ENCODE measurements at regions not wholly inside any gene's neighbourhood (a gene's known extent, or its start where the extent isn't known, plus 50 kb on each side); places are given as distances from the start of the nearest gene placed in this dataset.
"Not testable (repeated sequence)": the region's sequence is repeated elsewhere in the genome, so short reads cannot be mapped to it uniquely, and the experiment has no call there.

DNA sequence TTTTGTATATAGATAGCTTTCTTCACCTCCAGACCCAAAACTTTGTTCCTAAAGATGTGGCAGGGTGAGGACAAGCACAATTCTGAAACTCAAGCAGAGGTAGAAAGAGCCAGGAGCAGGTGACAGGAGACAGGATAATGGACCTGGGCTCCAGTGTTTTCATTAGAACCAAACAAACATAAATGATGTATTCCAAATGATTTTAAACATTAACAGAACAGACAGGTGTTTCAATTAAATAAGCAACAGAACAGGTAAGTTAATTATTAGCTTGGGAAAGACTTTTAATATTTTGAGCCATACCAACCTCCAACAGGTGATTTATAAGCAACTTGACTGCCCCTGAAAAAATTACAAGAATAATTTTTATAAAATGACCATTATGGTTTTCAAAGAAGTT lies 459.4 kb upstream of the LCORL start:
- DNase-seq, result no peak

DNA sequence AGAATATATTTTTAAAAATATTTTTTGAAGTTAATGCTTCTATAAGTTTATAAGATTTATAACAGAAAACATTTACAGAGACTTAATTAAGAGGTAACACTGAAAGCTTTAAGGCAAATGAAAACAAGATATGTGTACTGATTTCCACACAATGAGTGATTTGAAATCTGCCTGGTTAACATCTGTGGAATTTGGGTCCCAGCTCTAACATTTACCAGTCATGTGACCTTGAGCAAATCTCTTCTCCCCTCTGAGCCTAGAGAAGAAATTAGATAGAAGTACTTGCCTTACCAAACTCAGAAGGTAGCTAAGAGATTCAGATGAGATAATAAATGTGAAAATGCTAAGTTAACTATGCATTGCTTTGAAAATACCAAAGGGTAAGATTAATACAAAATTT lies 458.8 kb upstream of the LCORL start:
- DNase-seq, result no peak

DNA sequence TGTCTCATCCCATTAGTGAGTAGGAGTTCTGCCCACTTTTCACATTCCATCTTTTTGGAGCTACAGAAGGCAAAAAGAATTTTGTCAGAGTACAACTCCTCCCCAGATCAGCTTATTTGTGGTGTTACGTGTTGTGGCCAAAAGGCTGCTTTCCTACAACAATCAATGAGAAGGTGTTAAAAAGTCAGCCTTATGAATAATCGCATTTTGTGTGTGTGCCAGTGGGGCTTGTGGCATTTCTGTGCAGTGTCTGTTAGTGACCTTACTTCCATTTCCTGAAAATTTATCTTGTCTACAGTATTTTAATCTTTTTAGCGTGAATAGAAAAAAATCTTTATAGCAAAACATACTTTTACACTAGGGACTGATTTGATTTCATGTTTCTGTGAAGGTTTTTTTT lies 458.3 kb upstream of the LCORL start:
- no peak for DNase-seq

DNA sequence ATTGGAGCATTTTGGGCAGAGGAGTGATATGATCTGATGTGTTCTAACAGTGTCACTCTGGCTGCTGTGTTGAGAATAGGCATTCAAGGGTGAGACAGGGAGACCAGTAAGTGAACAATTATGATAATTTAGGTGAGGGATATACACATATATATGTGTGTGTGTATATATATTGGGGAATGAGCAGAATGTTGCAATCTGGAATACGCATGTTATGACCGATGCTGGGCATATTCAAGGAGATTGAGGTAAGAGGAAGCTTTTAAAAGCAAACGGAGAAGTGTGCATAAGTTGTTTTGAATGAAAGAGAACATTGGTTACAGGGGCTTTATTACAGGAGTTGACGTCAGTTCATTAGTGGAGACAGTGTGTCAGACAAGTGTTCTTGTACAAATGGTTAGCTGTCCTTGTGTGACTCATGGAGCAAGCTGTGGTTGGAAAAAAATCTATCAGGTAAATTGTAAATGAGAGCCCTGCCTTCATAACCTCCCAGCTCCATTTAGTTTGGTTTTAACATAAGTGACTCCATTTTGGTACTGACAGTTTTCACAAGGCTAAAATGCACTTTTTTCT lies 442.5 kb upstream of the LCORL start:
- no peak for DNase-seq

DNA sequence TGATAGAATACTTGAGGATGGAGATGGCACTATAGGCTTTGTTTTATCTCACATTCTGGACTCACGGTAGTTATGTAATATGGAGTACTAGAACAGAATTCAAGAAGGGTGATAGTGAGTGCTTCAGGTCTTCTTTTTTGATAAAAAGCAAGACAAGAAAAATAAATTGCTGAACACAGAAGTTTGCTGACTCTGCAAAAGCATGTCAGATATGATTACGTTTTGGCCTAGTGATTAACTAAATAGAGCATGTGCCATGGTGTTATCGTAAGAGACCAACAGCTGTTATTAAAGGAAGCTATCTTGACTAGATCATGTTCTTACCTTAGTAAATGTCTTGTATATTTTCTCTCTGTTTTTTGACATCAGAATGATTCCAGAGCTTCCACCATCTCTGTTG lies 436.9 kb upstream of the LCORL start:
- no peak for DNase-seq

DNA sequence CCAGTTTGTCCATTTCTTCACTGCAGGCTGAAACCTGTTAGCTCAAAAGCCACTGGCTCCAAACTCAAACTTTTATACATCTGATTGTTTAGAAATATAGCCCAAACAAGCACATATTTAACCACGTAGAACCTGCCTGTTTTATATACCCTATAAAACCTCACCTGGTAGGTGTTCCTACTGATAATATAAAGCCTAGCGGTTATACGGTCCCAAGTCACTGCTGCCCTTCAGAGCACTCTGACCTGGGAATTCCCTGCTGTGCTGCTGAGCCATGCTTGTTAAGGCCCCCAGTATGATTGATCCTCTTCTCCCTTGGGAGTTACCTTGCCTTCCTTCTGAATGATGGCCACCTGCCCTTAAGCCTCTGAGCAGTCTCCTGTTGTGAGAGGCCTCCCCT lies 432.8 kb upstream of the LCORL start:
- no peak for DNase-seq

DNA sequence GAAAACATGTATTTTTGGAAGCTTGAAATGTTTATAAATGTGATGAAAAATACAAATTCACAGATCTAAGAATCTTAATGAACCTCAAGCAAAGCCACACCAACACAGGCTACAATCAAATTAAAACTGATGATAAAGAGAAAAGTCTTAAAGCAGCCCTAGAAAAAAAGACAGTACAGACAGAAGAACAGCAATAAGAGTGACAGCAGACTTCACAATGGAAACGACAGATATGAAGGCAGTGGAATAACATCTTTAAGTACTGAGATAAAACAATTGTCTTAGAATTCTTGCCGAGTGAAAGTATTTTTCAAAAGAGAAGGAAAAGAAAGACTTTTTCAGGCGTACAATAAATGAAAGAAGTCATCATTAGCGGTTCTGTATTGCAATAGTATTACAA lies 423.6 kb upstream of the LCORL start:
- DNase-seq, result no peak

DNA sequence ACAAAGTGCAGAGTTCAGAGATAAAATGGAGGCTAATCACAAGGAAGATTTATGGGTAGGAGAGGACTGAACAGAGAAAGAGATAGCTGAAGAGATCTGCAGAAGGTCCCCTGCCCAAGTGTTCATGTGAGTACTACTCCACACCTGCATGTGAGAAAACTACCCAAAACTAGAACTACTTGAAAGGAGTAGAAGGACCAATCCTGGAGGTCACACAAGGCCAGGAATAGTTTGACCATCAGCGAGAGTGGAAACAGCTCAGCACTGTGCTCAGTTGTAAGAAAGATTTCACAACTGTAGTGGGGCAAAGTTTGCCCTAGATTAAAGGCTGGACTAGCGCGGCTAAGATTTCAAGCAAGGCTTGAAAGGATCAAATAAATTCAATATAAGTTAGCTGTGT lies 422.7 kb upstream of the LCORL start:
- DNase-seq, result no peak

DNA sequence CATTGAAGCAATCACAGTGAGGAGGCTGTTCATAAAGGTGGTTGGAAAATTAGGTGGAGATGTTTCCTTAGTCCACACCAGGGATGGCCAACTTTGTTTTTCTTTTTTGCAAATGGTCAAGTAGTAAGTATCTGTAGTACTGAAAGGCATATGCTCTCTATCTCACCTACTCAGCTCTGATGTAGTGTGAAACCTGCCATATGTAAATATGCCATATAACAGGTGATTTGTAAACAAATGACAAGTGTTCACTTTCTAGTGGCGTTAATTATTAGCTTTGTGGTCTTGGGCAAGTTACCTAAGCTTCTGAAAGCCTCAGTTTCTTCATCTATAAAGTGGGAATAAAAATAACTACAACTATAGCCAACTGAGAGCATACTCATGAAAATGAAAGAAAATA lies 421.4 kb upstream of the LCORL start:
- DNase-seq, result no peak

DNA sequence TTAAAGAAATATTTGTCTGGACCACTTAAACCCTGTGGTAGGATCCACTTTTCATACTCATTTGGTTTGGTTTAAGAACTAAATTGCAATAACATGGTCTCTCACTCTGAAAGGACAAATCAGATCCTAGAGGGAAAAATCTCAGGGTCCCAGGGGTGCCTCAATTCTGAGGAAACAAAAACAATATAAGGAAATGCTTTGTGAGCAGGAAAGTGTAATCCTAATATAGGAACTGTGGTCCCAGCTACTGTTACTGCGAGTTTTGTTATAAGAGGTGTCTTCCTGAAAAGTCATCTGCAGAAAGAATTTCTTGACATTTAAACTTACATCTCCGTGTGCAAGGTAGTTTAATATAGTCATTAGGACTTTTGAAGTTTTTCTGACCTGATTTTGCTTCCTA lies 420.1 kb upstream of the LCORL start:
- no peak for DNase-seq

DNA sequence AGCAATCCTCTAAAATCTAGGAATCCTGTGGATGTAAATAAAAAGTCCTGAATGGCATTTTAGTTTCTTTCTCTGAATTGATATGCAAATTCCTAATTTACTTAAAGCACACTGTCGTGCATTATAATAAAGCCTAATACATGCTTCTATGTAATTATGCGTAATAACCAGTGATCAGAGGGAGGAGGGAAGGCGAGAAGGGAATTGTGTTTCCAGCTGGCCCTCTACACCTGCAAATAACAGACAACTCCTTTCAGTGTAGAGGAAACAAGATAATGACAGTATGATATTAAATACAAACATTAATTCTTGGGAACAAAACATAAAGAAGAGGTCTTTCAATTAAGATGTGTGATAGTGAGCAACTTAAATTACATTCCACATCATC lies 419.6 kb upstream of the LCORL start:
- DNase-seq, result no peak

DNA sequence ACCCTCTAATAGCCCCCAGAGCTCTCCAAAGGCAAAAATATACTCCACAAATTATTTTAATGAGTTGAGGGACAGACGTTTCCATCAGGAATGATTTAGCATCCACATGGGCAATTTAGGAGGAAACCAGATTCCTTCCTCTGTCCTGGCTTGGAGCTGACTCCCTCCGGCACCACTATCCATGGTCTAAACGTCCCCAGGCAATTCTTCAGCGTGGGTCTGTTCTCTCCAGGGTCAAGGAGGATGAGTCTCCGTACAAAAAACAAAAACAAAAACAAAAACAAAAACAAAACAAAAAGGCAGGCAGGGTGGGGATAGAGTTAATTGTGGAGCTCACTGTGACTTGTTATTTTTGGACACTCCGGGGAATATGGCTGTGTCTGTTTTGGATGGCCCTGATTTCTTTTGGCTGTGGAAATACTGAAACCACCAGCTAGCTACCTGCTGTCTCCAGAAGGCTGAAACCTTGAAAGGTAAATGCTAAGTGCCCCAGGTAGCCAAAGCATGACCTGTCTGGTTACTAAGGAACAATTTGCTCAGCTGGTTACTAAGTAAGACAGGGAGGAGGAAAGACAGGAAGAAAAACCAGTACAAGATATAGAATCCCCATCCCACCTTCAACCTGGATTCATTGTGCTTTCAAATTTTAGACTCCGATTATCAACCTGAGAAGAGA lies 419.1 kb upstream of the LCORL start:
- DNase-seq, result no peak

DNA sequence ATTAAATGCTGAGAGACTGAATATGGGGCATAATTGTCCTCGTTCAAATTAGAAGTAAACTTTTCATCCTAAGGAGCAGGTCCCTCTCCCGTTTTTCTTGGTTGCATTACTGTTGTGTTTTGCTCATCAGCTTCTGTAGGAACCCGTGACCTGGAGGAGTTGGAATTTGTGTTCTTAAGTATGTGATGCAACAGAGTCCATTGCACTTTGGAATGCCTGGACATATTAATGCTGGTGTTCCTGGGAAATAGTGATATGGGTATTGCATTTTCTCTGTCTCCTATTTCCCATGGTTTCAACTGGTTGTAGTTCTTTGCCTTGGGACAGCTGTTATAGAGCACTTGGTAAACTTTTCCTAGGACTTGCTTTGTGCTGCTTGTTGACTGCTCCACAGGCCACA lies 417.8 kb upstream of the LCORL start:
- DNase-seq, result no peak

DNA sequence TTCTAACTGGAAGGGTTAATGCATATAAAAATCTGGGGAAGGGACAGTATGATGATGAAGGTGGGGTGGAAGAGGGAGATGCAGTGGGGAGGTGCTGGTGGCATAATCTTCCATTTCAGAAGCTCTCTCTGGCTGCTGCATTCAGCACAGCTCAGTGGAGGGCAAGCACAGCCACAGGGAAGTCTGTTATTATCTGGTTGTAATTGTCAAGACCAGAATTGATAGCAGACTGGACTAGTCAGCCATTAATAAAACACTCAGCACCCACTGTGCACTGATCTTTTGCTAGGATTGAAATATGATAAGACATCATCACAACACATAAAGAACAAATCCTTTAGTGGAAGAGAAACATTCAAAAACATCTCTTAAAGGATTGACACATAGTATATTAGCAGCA lies 414.2 kb upstream of the LCORL start:
- no peak for DNase-seq

DNA sequence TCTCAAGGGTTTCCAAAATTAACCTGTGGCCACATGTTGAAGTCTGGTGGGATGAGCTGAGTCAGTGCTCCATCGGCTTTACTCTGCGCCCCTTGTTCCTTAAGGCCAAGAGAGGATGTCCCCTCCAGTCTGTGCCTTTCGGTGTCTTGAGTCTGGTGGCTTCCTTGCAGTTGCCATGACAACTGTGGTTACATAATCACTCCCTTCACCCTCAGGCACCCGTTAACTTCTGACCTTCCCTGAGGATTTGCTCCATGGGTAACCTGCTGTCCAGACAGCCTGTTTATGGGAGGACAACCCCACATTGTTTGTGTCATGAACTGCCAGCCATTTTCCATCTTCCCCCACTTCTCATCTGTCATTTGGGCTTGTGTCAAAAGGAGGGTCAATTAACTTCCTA lies 401.1 kb upstream of the LCORL start:
- DNase-seq, result no peak

DNA sequence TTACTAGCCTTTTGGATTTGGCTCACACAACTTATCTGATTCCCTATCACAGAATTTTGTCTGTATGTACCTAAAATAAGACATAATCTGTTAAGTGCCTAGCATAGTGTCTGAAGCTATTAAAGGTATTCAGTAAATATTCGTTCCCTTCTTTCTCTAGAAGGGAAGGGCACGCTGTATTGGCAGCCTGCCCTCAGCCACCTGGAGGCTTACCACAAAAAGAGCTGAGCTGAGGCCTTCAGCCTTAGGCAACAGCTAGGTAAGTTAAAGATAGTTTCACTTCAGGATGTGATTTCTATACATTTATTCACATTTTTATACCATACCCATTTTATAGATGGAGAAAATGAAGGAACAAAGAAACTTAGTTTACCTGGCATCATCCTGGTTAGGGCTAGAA lies 400.0 kb upstream of the LCORL start:
- no peak for DNase-seq

DNA sequence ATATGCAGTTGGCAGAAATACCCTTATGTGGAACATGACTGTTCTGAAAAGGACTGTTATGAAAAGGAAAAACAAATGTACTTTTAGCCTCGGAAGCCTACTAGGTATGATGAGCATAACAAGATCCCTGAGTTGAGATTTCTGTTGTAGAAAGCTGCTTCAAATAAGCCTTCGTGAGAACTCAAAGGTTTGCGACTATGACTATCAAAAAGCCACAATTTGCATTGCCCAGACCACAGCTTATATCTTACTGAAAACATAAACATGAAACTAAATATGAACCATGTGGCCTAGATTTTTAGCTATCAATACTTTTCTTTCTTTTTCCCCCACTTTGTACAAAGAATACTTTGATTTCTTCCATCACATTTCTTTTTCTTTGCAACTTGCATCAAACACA lies 398.2 kb upstream of the LCORL start:
- DNase-seq, result no peak

DNA sequence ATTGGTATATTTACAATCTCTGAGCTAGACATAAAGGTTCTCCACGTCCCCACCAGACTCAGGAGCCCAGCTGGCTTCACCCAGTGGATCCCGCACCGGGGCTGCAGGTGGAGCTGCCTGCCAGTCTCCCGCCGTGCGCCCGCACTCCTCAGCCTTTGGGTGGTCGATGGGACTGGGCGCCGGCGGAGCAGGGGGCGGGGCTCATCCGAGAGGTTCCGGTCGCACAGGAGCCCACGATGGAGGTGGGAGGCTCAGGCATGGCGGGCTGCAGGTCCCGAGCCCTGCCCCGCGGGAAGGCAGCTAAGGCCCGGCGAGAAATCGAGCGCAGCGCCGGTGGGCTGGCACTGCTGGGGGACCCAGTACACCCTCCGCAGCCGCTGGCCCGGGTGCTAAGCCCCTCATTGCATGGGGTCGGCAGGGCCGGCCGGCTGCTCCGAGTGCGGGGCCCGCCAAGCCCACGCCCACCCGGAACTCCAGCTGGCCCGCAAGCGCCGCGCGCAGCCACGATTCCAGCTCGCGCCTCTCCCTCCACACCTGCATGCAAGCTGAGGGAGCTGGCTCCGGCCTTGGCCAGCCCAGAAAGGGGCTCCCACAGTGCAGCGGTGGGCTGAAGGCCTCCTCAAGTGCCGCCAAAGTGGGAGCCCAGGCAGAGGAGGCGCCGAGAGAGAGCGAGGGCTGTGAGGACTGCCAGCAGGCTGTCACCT lies 396.8 kb upstream of the LCORL start:
- not testable (repeated sequence) for DNase-seq

DNA sequence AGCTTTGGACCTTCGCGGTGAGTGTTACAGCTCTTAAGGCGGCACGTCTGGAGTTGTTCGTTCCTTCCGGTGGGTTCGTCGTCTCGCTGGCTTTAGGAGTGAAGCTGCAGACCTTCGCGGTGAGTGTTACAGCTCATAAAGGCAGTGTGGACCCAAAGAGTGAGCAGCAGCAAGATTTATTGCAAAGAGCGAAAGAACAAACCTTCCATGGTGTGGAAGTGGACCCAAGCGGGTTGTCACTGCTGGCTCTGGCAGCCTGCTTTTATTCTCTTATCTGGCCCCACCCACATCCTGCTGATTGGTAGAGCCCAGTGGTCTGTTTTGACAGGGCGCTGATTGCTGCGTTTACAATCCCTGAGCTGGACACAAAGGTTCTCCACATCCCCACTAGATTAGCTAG lies 396.1 kb upstream of the LCORL start:
- not testable (repeated sequence) for DNase-seq

DNA sequence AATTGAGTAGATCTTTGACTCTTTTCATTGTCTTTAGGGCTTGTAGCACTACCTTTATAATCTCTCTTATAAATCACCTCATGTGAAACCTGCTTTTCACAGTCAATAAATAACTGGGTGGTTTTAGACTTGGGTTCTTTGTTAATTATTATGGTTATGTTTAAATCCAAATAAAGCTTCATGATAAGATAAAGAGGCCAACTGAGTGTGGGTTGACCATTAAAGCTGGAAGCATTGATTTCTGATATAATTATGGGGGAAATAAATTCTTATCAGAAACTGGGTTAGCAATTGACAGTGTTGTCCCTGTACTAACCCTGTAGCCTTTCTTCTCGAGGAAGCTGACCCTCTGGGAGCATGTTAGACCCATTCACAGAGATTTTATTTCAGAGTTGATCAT lies 384.7 kb upstream of the LCORL start:
- no peak for DNase-seq

DNA sequence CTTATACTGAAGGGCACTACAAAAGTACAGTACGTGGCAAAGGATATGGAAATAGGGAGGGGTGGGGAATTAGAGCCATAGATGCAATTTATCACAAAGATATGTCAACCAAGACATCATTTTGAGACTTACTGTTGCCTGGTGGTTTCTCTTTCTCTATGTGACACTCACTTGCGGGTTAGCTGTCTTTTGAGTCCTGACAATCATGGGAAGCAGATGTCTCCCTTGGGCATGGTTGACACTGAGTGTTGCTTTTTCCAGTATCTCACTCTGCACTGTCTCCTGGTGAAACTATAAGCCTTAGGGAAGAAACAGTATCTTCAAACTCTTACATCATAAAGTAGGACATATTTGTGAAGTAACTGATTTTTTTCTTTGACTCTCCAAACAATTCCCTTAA lies 383.5 kb upstream of the LCORL start:
- no peak for DNase-seq

DNA sequence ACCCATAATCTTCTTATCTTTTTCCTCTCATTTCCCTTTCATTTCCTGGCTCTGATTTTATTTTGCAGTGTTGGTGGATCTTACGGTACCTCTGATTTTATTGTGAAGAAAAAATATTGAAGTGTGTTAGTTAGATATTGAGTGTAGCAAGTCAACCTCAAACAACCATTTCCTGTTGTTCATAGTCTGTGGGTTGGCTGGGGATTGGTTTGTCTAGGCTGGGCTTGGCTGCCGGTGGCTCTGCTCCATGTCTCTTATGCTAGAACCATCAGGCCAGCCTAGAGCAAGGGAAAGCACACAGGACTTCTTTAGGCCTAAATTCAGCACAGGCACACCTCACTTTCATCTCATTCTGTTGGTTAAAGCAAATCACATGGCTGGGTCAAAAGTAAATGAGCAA lies 383.1 kb upstream of the LCORL start:
- DNase-seq, result no peak

DNA sequence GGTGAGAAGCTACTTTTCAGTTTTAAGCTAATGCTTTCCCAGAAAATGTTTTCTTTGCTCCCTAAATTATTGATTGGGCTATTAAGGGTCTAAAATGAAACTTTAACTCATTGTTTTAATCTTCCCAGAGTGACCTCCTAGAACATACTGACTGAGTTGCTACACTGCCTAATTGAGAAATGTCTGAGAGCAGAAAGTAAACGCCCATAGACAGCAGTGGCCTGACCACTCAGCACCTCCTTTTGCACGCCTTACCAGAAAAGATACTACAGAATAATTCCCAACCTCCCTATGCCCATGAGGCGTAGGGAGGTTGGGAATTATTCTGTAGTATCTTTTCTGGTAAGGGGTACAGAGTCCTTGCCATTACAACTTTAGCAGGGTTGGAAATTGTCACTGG lies 381.8 kb upstream of the LCORL start:
- DNase-seq, result no peak

DNA sequence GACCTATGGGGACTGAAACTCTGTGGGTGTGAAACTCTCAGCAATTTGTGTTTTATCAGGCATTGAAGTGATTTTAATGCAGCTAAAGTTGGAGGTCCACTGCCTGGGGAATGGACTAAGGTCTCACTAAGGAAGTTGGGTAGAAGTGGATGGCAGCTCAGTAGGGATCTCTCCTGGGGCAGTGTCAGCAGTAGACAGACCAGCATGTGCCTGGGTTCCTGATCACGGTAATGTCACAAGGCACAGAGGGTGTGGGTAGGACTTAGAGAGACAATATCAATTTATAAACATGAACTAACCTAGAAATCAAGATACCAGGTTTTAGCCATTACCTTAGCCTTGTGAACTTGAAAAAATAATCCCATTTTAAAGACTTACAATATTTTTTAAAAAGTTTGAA lies 380.3 kb upstream of the LCORL start:
- no peak for DNase-seq

DNA sequence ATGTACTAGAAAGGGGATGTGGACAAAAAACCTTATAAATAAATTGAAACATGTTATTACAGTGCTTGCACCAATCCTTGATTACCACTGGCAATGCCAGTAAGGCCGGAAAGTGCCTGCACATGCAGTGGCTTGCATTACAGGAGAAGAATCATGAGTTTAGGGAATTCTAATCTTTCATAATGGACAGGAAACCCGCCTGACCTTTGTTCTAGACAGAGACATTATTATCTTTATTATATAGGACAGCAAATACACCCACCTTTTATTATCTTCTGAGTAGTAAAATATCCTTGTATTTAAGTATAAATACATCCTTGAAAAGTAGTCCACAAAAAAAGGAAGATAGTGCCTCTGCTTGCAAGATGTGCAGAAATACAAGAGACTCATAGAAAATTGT lies 379.9 kb upstream of the LCORL start:
- no peak for DNase-seq
